NCI-H2081 (cell line): ENCODE measurements at regions not wholly inside any gene's neighbourhood (a gene's known extent, or its start where the extent isn't known, plus 50 kb on each side); places are given as distances from the start of the nearest gene placed in this dataset.

Experiments used
- DNase-seq, 2 experiments: peaks; one replicate each; lab custom pipeline; 2025; lab: John Stamatoyannopoulos, UW

DNA sequence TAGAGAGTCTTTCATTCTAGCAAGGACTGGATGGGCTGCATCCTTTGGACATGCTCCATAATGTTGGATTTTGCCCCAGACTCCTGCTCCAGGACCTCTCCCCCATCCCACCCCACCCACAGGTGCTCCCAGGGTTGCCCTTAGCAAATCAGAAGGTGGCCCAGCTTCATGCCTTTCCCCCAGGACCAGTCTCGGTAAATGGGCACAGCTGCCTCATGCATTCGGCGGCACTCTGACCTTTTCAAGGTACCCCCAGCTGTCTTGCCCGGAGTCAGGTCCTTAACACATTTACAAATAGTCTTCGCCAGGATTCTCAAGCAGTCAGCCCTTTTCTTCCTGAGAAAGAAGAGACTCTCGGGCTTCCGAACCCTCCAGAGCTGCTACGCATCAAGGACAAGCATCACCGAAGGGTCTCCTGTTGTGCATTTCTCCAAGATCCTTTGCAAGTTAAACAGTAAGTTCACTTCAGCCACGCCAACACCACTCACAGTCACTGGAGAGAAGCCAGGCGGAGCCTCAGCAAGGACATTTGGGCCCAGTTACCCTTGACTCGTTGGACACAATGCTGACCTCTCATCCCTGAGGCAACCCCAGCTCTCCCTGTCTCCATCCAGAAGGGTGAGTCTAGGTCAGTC, 287.8 kb downstream of the FAM43A start:
- DNase-seq, result no peak

DNA sequence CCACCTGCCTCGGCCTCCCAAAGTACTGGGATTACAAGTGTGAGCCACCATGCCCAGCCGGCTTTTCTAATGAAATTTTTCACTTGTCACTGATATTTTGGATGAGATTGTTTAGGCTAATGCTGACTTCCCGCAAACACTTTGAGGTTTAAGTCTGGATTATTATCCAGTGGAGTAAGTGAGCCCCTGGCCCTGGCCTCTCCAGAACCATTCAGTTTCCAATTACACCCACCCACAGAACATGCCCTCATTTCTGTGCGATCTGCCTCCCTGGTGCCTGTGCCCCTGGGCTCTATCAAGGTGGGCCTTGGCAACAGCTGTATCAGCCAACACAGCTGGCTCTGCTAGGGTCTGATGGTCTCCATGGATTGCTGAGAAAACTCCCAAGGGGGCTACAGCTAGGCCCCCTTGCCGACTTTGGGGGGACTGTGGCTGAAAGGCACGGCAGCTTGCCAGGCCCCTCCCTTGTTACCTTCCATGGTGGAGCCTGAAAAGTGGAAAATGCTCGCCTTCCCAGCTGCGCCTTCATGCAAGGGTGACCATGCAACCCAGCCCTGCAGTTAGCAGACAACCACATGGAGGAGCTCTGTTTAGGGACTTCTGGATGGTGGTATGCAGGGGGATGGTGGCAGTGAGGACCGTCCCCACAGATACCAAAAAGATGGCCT, 288.9 kb downstream of the FAM43A start:
- DNase-seq, result no peak

DNA sequence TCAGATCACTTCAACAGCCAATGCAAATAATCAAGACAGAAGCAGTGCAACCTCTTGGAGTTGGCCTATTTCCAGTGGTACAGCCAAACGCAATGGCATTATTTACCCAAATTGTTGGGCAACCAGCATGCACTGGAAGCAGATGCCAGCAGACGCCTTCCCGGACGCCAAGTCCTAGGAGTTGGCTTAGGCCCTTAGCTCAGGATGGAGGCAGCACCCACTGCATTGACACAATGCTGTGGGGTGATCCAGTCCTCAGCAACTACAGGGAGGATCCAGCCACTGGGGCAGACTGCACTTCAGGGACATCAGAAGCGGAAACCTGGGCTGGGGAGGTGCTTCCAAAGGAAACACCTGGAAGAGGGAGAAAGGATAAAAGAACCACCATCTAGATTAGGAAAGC, 290.4 kb downstream of the FAM43A start:
- peak in 1 of 2 experiments; percentile 35 for DNase-seq

DNA sequence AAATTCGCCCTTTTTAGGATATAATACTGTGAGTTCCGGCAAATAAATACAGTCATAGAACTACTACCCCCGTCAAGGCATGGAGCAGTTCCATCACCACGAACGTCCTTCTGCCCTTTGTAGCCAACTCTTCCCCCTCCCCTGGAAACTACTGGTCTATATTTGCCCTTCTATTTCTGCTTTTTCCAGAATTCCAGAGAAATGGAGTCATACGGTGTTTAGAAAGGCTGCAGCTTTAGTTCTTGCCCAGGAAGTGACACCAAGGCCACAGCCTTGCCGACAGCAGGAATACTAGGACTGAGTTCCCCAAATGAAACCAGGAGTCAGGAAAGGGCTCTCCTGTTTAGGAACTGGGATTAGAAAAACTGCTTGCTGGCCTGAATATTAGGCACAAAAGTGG, 291.2 kb downstream of the FAM43A start:
- DNase-seq, result no peak

DNA sequence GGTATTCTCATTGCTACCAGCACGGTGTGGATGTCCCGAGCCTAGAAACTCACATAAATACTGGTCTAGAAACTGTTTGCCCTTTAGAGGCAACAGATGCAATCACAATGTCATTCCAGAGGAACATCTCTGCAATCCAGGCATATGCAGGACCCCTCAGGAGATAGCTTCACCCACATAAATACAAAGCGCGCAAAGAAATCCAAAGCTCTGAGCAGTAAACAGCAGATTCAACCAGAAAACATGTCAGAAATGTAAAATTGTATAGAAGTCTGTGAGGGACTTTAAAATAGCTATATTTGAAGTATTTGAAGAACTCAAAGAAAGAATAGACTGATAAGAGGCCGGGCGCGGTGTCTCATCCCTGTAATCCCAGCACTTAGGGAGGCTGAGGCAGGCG, 291.7 kb downstream of the FAM43A start:
- no peak for DNase-seq

DNA sequence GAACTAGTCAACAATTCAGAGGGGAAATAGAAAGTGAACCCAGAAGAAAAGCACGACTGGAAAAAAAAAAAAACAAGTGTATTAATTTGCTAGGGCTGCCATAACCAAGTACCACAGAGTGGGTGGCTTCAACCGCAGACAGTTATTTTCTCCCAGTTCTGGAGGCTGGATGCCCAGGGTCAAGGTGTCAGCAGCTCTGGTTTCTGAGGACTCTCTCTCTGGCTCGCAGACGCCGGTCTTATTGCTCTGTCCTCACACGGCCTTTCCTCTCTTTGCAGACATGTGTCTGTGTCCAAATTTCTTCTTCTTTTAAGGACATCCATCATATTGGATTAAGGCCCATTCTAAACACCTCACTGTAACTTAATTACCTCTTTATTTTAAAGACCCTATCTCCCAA, 291.8 kb downstream of the XXYLT1 start:
- DNase-seq, result no peak

DNA sequence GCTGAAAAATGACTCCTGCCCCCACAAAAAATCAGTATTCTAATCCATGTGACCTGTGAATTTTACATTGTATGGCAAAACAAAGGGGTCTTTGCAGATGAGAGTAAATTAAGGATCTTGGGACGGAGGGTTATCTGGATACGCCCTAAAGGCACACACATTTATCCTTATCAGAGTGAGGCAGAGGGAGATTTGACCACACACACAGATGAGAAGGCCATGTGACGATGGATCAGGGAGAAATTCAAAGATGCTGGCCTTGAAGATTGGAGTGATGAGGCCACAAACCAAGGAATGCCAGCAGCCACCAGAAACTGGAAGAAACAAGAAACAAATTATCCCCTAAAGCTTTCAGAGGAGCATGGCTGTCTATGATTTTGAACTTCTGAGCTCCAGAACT, 288.5 kb downstream of the XXYLT1 start:
- DNase-seq, result no peak

DNA sequence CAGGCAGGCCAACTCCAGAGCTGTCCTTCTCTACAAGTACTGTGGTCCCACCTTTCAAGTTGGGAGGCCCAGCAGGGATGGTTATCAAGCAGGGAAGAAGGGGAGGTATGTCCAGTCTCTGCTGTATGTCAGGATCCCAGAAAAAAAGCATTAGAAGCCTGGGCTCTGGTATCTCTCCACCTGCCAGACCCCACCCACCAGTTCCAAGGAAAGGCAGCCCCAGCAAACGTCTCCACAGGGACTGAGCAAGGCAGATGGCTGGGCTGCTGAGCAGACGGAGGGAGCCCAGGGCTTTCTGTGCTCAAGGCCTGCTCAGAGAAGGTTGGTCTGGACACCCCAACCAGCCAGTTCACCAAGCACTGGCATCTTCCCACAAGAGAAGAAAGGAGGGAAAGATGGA, 287.8 kb downstream of the XXYLT1 start:
- no peak for DNase-seq

DNA sequence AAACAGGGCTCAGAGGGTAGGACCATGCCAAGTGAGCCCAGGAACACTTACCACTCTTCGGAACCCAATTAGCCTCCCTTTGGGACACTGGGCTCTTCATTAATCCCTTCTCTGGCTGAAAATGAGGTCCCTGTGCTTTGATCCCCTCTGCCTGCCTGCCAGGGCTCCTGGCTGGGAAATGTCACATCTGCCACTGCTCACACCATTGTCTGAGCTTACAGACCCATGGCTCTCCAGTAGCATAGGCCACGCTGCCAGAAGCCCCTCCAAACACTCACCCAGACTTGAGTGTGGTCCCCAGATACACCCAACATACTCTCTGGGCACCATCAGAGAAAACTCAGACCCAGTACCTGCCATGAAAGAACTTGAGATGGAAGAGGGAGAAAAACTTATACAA, 287.3 kb downstream of the XXYLT1 start:
- no peak for DNase-seq

DNA sequence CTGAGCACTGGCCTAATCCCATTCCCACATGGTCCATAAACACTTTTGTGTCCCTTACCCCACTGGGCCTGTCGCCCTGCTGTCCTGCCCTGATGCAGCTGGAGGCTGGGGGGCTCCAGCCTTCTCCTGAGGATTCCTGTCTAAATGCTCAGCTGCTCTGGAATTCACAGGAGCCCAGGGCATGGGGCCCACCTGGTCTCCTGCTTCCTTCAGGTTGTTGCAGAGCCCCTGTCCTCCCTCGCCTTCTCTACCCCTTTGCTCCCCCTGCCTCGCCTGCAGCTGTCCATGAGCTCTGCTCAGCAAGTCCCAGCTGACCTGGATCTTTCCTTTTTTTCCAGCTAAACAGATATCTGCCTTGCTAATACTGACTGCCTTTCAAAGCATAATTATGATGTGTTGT, 286.9 kb downstream of the XXYLT1 start:
- no peak for DNase-seq

DNA sequence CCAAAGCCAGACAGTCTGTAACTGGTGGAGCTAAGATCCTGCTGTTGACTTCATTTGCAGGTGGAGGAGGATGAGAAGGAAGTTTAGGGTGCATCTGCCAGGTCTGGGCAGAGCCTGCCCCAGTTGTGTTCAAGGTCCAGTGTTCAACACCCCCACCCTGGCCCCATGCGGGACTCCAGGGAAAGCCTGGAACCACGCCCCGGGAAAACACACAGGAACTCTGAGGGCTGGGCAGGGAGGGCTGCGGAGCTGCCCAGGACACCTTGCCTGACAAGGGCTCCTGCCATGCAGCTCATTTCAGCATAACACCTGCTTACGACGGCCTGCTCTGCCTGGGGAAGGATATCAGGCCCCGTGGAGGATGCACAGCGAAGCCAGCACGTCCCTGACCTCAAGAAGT, 286.3 kb downstream of the XXYLT1 start:
- no peak for DNase-seq

DNA sequence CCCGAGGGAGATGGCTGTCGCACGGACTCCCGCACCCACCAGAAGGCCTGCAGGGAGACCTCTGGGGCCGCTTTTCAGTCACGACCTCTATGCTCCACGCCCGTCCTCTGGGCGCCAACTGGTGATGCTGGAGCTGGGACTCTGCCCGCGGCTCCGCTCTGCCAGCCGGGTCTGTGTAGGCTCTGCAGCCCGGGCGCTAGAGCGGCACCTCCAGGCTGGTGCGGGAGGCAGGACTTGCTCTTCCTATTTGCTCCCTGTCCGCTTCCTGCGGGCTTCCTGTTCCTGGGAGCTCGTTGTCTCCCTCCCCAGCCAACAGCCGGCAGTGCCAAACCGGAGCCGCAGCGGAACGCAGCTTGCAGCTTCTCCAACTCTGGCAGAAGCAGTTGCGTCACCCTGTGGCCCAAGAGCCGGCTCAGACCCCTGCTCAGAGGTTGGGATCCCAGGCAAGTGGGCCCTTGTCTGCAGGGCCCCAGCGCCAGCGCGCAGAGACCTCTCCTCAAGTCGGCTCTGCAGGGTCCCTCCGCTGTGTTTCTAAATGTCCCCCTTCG, 285.9 kb downstream of the XXYLT1 start:
- no peak for DNase-seq

DNA sequence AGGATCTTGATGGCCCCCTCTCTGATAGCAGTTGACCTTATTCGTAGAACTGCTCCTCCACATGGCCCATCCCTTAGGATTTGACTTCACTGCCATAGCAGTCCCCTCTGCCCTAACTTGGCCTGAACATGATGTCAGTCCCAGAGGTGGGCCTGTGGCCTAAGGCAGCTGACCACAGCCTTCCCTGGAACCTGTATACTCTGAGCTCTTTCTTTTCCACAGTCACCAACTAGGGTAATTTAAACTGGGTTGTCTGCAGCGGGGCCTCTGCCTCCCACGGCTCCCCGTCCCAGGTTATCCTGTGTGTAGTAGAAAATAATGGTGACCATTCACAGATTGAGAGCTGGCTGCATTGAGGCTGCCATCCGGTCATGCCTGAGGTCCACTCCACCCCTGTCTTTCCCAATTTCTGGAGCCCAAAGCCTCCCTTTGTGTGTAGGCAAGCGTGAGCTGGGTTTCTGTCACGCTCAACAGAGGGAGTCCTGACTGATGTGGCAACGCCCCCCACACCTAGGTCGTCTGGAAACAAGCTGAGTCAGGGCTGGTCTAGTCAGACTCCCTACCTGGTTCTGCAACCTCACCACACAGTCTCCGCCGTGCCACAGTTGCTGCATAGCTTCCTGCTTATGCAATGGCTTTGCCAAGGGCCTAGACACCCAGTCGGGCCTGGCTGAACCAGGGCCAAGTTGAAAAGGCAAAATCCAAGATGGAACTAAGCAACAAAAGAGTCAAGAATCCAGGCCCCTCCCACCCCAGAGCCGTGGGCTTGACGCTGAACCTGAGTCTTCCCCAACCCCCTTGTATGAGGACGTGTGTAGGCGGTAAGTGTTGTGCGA, 284.5 kb downstream of the XXYLT1 start:
- DNase-seq, result no peak

DNA sequence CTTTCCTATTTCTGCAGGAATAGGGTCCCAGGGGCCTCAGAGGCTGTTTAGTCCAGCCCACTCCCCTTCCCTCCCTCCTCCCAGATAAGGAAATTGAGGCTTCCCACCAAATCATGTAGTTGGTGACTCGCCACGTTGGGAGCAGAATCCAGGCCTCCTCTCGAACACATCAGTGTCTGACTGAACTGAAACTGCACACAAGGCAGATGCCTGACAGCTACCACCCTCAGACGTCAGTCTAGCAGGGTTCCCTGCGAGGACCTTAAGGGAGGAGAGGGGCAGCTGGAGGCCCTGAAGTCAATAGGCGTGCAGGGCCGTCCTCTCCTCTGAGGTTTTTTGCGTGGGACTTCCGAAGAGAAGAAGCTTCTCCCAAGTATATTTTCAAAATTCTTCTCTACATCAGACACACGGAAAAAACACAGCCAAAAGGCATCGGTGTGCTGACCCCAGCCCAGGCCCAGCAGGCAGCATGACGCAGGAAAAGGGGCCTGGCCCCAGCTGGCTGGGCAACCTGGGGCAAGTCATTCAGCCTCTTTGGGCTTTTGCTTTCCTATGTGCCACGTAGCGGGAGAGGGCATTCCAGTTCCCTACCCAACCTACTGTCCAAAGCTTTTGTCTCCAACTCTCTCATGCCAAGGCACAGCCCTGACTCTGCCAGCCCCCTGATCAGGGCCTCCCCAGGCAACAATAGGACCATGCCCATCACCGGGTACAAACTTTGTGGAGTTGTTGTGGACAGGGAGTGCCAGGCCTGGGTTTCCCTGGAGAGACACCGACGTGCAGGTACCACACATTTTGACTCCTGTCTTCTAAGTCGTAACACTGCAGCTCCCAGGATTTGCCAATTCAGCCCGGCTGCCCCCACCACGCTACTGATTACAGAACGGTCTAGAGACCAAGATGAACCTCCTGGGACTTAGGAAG, 283.1 kb downstream of the XXYLT1 start:
- no peak for DNase-seq

DNA sequence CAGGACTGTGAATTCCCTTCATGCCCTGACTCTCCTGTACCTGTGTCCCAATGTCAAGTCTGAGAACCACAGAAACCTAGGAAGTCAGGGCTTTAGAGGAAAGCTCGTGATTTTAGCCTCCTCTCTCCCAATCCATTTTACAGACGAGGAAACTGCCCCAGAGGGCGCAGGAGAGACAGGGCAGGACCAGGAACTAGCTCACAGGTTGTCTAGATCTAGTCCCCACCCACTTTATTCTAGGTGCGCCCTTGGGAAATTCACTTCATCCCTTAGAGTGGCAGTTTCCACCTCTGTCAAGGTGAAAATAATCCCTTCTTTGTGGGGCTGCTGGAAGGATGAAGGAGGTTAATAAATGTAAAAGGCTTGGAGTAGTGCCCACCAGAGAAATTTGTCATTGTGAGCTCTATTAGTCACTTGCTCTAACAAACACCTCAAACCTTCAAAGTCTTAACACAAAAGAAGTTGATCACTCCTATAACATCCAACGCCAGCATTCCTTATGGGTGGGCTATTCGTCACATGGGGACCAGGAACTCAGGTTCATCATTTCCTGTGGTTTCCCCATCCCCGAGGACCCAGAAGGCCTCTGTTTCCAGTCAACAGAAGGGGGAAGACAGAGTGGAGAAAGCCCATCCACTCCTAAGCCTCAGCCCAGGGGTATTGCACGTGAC, 282.3 kb downstream of the XXYLT1 start:
- no peak for DNase-seq

DNA sequence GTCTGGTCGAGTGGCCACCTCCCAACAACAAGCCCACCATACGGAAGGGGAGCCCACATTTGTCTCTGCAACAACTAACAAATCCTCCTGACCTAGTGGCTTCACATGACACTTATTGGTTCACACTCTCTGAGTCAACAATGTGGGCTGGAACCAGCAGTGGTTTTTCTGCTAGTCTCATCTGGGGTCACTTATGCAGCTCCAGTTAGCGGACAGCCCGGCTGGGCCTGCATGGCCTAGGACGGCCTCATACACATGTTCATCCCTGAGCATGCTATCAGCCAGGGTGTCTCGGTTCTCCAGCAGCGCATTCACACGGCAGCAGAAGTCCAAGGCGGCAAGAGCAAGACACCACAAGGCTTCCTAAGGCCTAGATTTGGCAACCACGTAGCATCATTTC, 281.7 kb downstream of the XXYLT1 start:
- no peak for DNase-seq

DNA sequence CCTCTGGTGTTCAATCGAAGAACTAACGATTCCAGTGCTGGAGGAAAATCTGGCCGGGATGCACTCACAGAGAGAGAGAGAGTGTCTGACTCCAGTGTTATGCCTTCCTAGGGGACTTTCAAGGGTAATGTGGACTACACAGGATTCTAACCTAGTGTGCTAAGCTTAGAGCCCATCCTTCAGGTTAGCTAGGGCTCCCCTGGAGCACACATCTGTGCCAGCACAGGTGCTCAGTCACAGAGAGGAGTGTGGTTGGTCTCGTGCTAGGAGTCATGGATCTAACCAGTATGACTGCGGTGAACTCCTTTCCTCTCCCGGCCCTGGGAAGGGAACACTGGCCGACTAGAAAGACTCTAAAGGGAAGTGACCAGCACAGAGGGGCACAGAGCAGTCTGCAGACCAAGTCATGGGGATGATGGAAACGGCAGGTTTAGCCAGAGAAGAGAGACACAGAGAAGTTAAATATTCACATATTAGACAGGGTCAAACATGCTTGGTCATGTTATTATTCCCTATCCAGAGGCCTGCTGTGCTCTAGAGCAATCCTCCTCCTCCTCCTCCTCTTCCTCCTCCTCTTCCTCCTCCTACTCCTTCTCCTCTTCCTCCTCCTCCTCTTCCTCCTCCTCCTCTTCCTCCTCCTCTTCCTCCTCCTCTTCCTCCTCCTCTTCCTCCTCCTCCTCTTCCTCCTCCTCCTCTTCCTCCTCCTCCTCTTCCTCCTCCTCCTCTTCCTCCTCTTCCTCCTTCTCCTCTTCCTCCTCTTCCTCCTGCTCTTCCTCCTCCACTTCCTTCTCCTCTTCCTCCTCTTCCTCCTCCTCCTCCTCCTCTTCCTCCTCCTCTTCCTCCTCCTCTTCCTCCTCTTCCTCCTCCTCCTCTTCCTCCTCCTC, 280.3 kb downstream of the XXYLT1 start:
- no peak for DNase-seq

DNA sequence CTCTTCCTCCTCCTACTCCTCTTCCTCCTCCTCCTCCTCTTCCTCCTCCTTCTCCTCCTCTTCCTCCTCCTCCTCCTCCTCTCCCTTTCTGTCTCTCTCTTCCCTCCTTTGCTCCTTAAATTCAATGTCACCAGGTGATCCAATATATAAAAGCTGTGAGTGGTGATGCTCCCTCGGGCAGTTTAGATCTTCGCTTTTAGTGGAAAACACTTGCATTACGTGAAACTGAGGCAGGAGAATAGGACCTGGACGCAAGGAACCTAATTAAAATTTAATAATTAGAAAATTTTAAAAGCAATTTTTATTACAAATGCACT, 279.7 kb downstream of the XXYLT1 start:
- DNase-seq, result no peak

DNA sequence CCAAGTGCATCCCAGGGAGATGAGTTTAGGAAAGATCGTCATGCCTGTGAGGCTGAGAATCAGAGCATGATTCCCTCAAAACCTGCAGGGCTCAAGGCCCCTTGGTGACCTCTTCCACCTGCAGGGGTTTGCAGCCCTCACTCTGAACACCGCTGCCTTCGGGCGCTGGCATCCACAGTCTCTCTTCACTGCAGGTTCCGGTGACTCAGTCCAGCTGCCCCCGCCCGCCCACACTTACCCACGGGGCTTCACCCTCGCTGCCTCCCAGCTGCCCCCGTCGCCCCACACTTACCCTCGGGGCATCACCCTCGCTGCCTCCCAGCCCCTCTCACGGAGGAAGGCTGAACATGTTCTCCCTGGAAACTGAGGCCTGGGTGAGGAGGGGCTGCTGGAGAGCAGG, 277.1 kb downstream of the XXYLT1 start:
- no peak for DNase-seq

DNA sequence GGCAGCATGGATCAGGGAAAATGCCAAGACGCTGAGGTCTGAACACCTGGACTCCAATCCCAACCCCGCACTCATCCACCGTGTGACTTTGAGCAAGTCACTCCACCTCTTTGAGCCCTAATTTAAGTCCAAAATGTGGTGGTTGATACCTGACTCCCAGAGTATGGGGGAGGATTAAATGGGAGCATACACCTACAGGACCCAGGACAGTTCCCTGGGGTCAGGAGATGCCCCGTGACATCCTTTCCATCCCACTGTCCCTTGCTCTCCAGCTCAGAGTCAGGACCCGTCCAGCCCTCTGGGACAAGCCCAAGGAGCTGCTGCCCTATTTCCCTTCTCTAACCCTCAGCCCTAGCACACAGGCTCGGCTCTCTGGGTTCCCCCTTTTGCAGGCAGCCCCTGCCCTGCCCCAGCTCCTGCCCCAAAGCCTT, 276.4 kb downstream of the XXYLT1 start:
- no peak for DNase-seq
